NT2/D1 (cell line): ENCODE measurements at regions not wholly inside any gene's neighbourhood (a gene's known extent, or its start where the extent isn't known, plus 50 kb on each side); places are given as distances from the start of the nearest gene placed in this dataset.

Experiments used
- DNase-seq: peaks from one replicate; pipeline ENCODE4 v3.0.0-alpha.2; 2011; ENCODE audit warnings: low read depth, low spot score
- H3K27me3 ChIP-seq: 2 replicates; pipeline ENCODE4 v1.6.0; 2011; ENCODE audit warnings: mild to moderate bottlenecking; ENCODE audit not compliant: insufficient read length, insufficient read depth
- H3K36me3 ChIP-seq: 2 replicates; pipeline ENCODE4 v1.6.1; 2011; ENCODE audit warnings: mild to moderate bottlenecking, low read length, mixed read lengths; ENCODE audit not compliant: insufficient read depth, insufficient read length
- H3K4me1 ChIP-seq: 2 replicates; pipeline ENCODE4 v1.5.1; 2011; ENCODE audit not compliant: insufficient read depth, insufficient read length
- H3K4me3 ChIP-seq: 2 replicates; pipeline ENCODE4 v1.5.1; 2011; ENCODE audit warnings: low read depth; ENCODE audit not compliant: insufficient read length
- H3K9ac ChIP-seq: 2 replicates; pipeline ENCODE4 v1.6.0; 2011; ENCODE audit warnings: low read depth; ENCODE audit not compliant: insufficient read length
- H3K9me3 ChIP-seq: 2 replicates; pipeline ENCODE4 v1.5.1; 2011; ENCODE audit warnings: mild to moderate bottlenecking, low read length; ENCODE audit not compliant: insufficient read depth
- SUZ12 ChIP-seq: IDR thresholded peaks from 2 replicates; pipeline ENCODE4 v1.6.1; 2011; ENCODE audit not compliant: insufficient read length, insufficient read depth; ENCODE audit errors: extremely low read depth
- YY1 ChIP-seq: IDR thresholded peaks from 2 replicates; pipeline ENCODE4 v1.6.1; 2011; ENCODE audit not compliant: insufficient read length, insufficient read depth
- ZNF274 ChIP-seq: IDR thresholded peaks from 2 replicates; pipeline ENCODE4 v1.6.1; 2011; ENCODE audit warnings: mild to moderate bottlenecking, low read depth, low read length

DNA sequence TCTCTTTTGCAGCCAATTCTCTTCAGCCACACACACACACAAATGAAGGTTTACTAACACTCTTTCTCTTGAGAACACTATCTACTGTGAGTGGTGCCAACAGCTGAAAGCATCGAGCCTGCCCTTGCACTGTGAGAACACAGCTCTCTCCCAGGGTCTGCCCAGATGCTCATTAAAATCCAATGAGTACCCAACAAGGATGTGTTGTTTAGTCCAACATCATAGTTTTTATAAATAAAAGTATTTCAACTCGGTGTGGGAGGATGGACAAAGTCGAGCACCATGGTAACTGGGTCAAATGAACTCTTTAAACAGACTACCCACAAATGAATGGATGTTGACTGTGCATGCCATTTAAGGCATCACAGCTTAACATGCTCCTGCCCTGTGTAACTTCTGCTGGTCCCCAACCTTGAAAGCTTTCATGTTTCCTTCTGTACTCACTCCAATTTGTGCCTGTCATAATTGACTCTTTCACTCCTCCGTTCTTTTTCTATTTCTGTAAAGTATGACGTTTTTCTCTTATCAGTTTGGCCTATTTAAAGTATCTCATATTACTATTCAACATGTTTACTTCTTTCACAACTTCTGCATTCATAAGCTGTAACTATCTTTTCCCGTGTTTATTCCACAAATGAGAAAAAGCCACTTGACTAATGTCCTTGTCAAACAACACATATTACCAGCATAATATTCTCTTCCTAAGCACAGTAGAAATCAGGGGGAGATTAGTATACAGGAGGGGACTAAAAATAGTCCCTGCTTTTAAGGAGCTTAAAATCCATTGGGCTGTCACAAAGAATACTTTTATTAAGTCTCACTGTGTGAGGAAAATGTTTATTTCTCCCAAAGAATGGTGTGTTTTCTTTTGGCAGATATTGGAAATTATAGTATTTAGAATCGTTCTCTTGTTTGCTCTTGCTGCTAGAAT is 215.4 kb downstream of the RFPL4B start:
- H3K9ac ChIP-seq = no peak overlapping the region
- DNase-seq = no peak
- no peaks in the 10 kb centered on the region for H3K27me3 ChIP-seq

DNA sequence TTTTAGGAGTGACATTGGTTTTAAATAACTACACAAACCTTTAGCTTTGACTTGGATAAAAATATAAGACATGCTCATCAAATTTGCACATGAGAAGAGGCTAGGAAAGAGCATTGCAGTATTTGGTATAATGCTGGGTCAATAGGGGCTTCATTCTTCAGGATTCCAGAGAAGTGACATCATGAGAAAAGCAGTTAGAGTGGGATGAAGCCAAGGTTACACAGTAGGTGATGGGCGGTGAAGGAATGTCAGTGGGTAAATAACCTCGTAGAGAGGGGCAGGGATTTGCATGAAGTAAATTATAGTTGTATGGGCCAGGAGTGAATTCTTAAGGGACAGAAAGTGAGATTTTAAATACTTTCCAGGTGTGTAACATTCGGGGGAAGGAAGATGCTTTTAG is 216.2 kb downstream of the RFPL4B start:
- Histone ChIP-seq H3K27me3 (no peaks in the 10 kb centered on the region), H3K9me3 (no peaks in the 10 kb centered on the region), H3K4me1 (no peaks in the 10 kb centered on the region), H3K36me3 (no peaks in the 10 kb centered on the region), H3K4me3 (no peak overlapping the region), H3K9ac (no peak overlapping the region)
- DNase-seq = peak; percentile 63
- TF ChIP-seq SUZ12 (no peak), ZNF274 (no peak), YY1 (no peak)

More for the DNA sequence above, 215.4 kb downstream of the RFPL4B start:
- Histone ChIP-seq H3K9me3 (no peaks in the 10 kb centered on the region), H3K4me3 (no peak overlapping the region), H3K36me3 (no peaks in the 10 kb centered on the region), H3K4me1 (no peaks in the 10 kb centered on the region)
- TF ChIP-seq ZNF274 (no peak), SUZ12 (no peak), YY1 (no peak)

DNA sequence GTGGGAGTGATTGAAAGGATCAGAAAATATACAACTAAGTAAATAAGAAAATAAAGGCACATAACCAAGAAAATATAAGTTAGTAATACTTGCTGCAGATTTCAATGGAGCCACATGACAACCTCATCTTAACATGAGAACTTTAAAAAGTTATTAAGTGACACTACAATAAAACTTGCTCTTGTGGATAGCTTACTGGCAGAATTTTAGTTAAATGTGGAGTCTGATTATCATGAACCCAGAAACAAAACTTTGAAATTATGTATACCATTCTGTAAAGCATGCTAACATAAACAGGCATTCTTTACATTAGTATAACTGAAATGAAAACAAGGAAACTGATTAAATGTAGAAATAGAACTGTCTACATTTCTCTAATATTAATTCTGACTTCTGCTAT is 220.9 kb downstream of the RFPL4B start:
- Histone ChIP-seq H3K4me1 (no peaks in the 10 kb centered on the region), H3K4me3 (no peak overlapping the region), H3K9ac (no peak overlapping the region), H3K9me3 (no peaks in the 10 kb centered on the region), H3K27me3 (no peaks in the 10 kb centered on the region), H3K36me3 (no peaks in the 10 kb centered on the region)
- TF ChIP-seq YY1 = no peak
- no peak for TF ChIP-seq SUZ12
- TF ChIP-seq ZNF274 = no peak
- DNase-seq = no peak

DNA sequence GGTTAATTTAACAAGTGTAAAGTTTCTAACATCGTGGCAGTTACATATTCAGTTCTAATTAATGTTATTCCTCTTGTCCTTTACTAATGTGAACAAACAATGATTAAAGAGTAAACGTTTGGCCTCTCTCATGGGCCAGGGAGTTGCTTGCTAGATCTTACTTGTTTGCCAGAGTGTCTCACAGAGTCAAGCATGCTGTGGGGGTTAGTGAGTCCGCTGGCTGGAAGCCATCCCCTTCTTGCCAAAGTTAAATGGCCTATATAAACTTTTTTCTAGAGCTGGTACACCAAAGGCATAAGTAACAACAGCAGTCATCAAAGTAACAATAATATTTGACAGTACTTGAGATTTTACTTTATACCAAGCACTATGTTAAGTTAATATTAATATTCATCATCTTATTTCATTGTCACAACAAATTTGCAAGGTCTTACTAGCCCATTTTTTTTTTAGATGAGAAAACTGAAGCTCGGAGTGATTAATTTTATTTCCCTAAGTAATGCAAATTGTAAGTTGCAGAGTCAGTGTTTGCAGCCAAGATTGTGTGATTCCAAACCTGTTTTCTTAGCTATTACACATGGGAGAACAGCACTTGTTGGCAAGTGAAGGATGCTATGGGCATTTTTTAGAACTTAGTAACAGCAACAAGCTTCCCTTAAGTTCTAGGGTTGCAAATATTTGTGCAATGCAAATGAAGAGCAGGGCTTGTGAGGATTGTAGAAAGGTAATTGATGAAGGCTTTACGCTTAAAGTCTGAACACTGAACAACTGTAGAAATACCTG is 224.5 kb downstream of the RFPL4B start:
- no peak for DNase-seq
- no peak for TF ChIP-seq ZNF274
- TF ChIP-seq YY1 = no peak
- H3K4me3 ChIP-seq = no peak overlapping the region
- H3K27me3 ChIP-seq = no peaks in the 10 kb centered on the region
- H3K36me3 ChIP-seq = no peaks in the 10 kb centered on the region
- H3K4me1 ChIP-seq = no peaks in the 10 kb centered on the region
- H3K9me3 ChIP-seq = no peaks in the 10 kb centered on the region
- H3K9ac ChIP-seq = no peak overlapping the region

DNA sequence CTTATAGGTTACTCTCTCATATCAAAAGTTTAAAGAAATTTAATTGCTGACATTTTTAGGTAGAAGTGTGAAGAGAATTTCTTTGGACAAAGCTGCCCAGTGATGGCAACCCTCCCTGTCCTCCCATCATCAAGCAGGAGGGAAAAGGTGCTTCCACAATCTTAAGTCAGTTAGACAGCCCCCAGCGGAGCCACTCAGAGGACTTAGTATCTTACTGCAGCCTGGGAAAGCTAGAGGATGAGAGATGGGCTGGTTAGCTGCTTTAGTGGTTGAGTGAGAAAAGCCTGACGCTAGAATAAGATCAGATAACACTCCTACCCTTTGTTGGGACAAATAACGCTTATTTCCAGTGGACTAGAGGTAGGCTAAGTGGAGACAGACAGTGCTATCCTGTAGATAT is 227.1 kb downstream of the RFPL4B start:
- H3K36me3 ChIP-seq = no peaks in the 10 kb centered on the region
- TF ChIP-seq SUZ12 (no peak), ZNF274 (no peak), YY1 (no peak)
- H3K9me3 ChIP-seq = no peaks in the 10 kb centered on the region
- DNase-seq = no peak
- H3K4me3 ChIP-seq = no peak overlapping the region
- H3K9ac ChIP-seq = no peak overlapping the region
- no peaks in the 10 kb centered on the region for H3K27me3 ChIP-seq
- no peaks in the 10 kb centered on the region for H3K4me1 ChIP-seq

DNA sequence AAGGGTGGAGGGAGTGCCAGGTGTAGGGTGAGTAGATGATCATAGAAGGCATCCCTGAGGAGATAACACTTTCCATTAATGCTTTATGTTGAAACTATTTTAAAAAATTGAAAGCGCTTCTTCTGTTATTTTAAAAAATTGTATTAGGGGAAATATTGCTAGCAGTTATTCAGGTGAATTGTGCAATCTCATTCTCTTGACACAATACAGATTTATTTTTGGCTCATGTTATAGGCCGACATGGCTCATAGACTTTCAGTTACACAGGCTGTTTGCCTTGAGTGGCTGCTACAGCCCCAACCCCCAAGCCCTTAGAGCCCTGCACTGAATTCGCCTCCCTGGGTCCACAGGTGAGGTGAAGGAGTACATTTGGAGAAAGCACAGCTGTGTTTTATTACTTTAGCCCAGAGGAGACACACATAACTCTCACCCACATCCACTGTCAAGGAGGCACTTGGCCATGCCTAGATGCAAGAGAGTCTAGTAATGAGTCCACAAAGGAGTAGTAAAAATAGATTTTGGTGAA is 228.2 kb downstream of the RFPL4B start:
- H3K4me1 ChIP-seq = no peaks in the 10 kb centered on the region
- no peak for DNase-seq
- H3K4me3 ChIP-seq = no peak overlapping the region
- no peaks in the 10 kb centered on the region for H3K36me3 ChIP-seq
- H3K27me3 ChIP-seq = no peaks in the 10 kb centered on the region
- no peak for TF ChIP-seq YY1
- no peak for TF ChIP-seq SUZ12
- no peak for TF ChIP-seq ZNF274
- H3K9ac ChIP-seq = no peak overlapping the region
- no peaks in the 10 kb centered on the region for H3K9me3 ChIP-seq

DNA sequence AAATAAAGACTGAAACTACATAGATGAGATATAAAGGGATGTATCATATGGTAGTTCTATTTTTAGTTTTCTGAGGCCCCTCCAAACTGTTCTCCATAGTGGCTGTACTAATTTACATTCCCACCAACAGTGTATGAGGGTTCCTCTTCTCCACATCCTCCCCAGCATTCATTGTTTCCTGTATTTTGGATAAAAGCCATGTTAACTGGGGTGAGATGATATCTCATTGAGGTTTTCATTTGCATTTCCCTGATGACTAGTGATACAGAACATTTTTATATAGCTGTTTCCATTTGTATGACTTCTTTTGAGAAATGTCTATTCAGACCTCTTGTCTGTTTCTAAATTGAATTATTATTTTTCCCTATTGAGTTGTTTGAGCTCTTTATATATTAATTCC is 229.3 kb downstream of the RFPL4B start:
- TF ChIP-seq ZNF274 (no peak), SUZ12 (no peak), YY1 (no peak)
- Histone ChIP-seq H3K36me3 (no peaks in the 10 kb centered on the region), H3K27me3 (no peaks in the 10 kb centered on the region), H3K9ac (no peak overlapping the region), H3K4me3 (no peak overlapping the region), H3K4me1 (no peaks in the 10 kb centered on the region), H3K9me3 (no peaks in the 10 kb centered on the region)
- no peak for DNase-seq
